Fibroblast of lung (primary cell): ENCODE measurements at regions not wholly inside any gene's neighbourhood (a gene's known extent, or its start where the extent isn't known, plus 50 kb on each side); places are given as distances from the start of the nearest gene placed in this dataset.

Experiments
- DNase-seq, 2 donors: peaks; one replicate each; pipeline versions ENCODE4 v3.0.0 to v3.0.0-alpha.2; 2010; ENCODE audit warnings: low read depth in 2 of 2
- H2AFZ ChIP-seq: 2 replicates; pipeline ENCODE4 v1.5.1; 2012; ENCODE audit warnings: low read length, control low read depth, inconsistent platforms
- H3K27ac ChIP-seq: 2 replicates; pipeline ENCODE4 v1.5.1; 2011; ENCODE audit warnings: low read length, control low read depth; ENCODE audit not compliant: insufficient read depth
- H3K27me3 ChIP-seq: 2 replicates; pipeline ENCODE4 v1.5.1; 2011; ENCODE audit warnings: mild to moderate bottlenecking, low read length; ENCODE audit not compliant: control insufficient read depth, insufficient read depth
- H3K36me3 ChIP-seq: 2 replicates; pipeline ENCODE4 v1.5.1; 2011; ENCODE audit warnings: low read length; ENCODE audit not compliant: control insufficient read depth, insufficient read depth
- H3K4me1 ChIP-seq: 2 replicates; pipeline ENCODE4 v1.5.1; 2011; ENCODE audit warnings: low read length; ENCODE audit not compliant: control insufficient read depth, insufficient read depth; ENCODE audit errors: extremely low read depth
- H3K4me2 ChIP-seq: 2 replicates; pipeline ENCODE4 v1.5.1; 2011; ENCODE audit warnings: low read length, control low read depth; ENCODE audit not compliant: insufficient read depth; ENCODE audit errors: extremely low read depth
- H3K4me3 ChIP-seq, 4 experiments: fragments of 200-600 bp in 1 of 4; sonication (generic) in 1 of 4; replicated peaks in 1 of 4; 2 replicates each; pipeline ENCODE4 v1.5.1; 2011 to 2016; ENCODE audit warnings: low read length in 4 of 4, low read depth in 3 of 4, mild to moderate bottlenecking in 3 of 4, control low read depth in 2 of 4, inconsistent platforms in 1 of 4, mixed read lengths in 1 of 4; ENCODE audit not compliant: insufficient read depth in 1 of 4; ENCODE audit errors: control extremely low read depth in 1 of 4
- H3K79me2 ChIP-seq: 2 replicates; pipeline ENCODE4 v1.5.1; 2012; ENCODE audit warnings: mild to moderate bottlenecking, low read length, inconsistent platforms; ENCODE audit not compliant: control insufficient read depth, insufficient read depth
- H3K9ac ChIP-seq: 2 replicates; pipeline ENCODE4 v1.5.1; 2011; ENCODE audit warnings: mild to moderate bottlenecking, low read length, control low read depth; ENCODE audit not compliant: insufficient read depth
- H3K9me3 ChIP-seq: 2 replicates; pipeline ENCODE4 v1.5.1; 2012; ENCODE audit warnings: low read depth, low read length; ENCODE audit not compliant: control insufficient read depth, insufficient read depth
- H4K20me1 ChIP-seq: 2 replicates; pipeline ENCODE4 v1.5.1; 2011; ENCODE audit warnings: low read length; ENCODE audit not compliant: control insufficient read depth, insufficient read depth; ENCODE audit errors: extremely low read depth
- EZH2 ChIP-seq: IDR thresholded peaks from 2 replicates; pipeline ENCODE4 v1.5.1; 2012; ENCODE audit warnings: low read length, control low read depth, mild to moderate bottlenecking; ENCODE audit errors: missing control alignments
- TF ChIP-seq, protein P1 (sequence below), 2 donors: IDR thresholded peaks in 1 of 2; conservative IDR thresholded peaks in 1 of 2; 1 replicate in 1 of 2; 2 replicates in 1 of 2; pipeline ENCODE4 v1.5.1; 2011 to 2012; ENCODE audit warnings: low read length in 2 of 2, control low read depth in 1 of 2, inconsistent platforms in 1 of 2, low read depth in 1 of 2, mild to moderate bottlenecking in 1 of 2

- Histone ChIP-seq H3K9ac (no peak overlapping the region), H3K9me3 (no peaks in the 10 kb centered on the region), H3K4me1 (no peaks in the 10 kb centered on the region), H3K4me3 (no peak overlapping the region), H3K79me2 (no peaks in the 10 kb centered on the region), H4K20me1 (no peaks in the 10 kb centered on the region), H3K27me3 (no peaks in the 10 kb centered on the region), H3K4me2 (no peak overlapping the region), H2AFZ (no peak overlapping the region), H3K27ac (no peak overlapping the region), H3K36me3 (no peaks in the 10 kb centered on the region)
- TF ChIP-seq, protein P1, sequence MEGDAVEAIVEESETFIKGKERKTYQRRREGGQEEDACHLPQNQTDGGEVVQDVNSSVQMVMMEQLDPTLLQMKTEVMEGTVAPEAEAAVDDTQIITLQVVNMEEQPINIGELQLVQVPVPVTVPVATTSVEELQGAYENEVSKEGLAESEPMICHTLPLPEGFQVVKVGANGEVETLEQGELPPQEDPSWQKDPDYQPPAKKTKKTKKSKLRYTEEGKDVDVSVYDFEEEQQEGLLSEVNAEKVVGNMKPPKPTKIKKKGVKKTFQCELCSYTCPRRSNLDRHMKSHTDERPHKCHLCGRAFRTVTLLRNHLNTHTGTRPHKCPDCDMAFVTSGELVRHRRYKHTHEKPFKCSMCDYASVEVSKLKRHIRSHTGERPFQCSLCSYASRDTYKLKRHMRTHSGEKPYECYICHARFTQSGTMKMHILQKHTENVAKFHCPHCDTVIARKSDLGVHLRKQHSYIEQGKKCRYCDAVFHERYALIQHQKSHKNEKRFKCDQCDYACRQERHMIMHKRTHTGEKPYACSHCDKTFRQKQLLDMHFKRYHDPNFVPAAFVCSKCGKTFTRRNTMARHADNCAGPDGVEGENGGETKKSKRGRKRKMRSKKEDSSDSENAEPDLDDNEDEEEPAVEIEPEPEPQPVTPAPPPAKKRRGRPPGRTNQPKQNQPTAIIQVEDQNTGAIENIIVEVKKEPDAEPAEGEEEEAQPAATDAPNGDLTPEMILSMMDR (conservative IDR thresholded peaks at IDR 0.05 in 1 of 2, IDR thresholded peaks at IDR 0.05 in 1 of 2; ENCODE audit: low read depth in 1 of 2, low read length in 2 of 2), result no peak
- no peak for TF ChIP-seq EZH2
- DNase-seq, result no peak
These were observed 387.7 kb upstream of the PFKP start for GRCh38 chr10:2679646-2680045.

DNA sequence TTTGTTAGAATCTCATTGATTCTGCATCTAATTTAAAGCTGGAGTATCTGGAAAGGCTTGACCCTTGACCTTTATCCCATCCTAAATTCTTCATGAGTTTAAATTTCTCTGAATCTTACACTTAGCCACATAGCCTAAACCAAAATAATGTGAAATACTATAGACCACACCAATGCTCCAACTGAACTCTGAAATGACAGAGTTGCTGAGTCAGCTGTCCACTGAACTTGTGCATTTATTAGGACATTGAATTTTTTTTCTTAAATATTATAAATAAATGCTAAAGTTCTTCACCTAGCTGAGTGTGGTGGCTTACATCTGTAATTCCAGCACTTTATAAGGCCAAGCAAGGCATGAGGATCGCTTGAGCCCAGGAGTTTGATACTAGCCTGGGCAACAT lies 390.9 kb upstream of the PFKP start:
- Histone ChIP-seq H3K4me1 (no peaks in the 10 kb centered on the region), H3K4me3 (no peak overlapping the region), H3K79me2 (no peaks in the 10 kb centered on the region), H3K27ac (no peak overlapping the region), H3K9ac (no peak overlapping the region), H3K4me2 (no peak overlapping the region), H3K27me3 (no peaks in the 10 kb centered on the region), H3K36me3 (no peaks in the 10 kb centered on the region), H4K20me1 (no peaks in the 10 kb centered on the region), H3K9me3 (no peaks in the 10 kb centered on the region), H2AFZ (no peak overlapping the region)
- TF ChIP-seq, protein P1 (conservative IDR thresholded peaks at IDR 0.05 in 1 of 2, IDR thresholded peaks at IDR 0.05 in 1 of 2; ENCODE audit: low read depth in 1 of 2, low read length in 2 of 2), result no peak
- TF ChIP-seq EZH2, result no peak
- DNase-seq, result no peak

DNA sequence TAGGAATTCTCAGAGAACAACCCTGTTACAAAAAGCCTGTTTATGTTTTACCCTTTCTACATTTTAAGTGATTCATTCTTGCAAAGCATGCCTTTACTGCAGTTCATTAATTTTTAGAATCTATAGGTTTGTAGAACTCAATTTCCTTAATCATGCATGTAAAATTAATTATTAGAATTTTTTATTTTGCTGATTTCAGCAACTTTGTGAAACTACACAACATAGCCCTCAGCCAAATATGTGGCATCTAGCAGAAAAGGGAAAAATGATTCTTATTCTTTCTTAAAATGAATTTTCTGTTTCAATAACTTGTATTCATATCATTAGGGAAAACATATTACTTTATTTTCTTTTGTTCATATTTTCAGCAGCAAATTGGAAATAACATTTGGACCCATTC lies 392.9 kb upstream of the PFKP start:
- Histone ChIP-seq H4K20me1 (no peaks in the 10 kb centered on the region), H3K27ac (no peak overlapping the region), H3K79me2 (no peaks in the 10 kb centered on the region), H3K4me1 (no peaks in the 10 kb centered on the region), H3K9me3 (no peaks in the 10 kb centered on the region), H3K4me3 (no peak overlapping the region), H3K27me3 (no peaks in the 10 kb centered on the region), H2AFZ (no peak overlapping the region), H3K36me3 (no peaks in the 10 kb centered on the region), H3K4me2 (no peak overlapping the region), H3K9ac (no peak overlapping the region)
- DNase-seq, result no peak
- TF ChIP-seq, protein P1 (conservative IDR thresholded peaks at IDR 0.05 in 1 of 2, IDR thresholded peaks at IDR 0.05 in 1 of 2; ENCODE audit: low read depth in 1 of 2, low read length in 2 of 2), result no peak
